Esophagus muscularis mucosa (tissue), 3 donors: ENCODE measurements at regions not wholly inside any gene's neighbourhood (a gene's known extent, or its start where the extent isn't known, plus 50 kb on each side); places are given as distances from the start of the nearest gene placed in this dataset.

ENCODE experiments used
- CTCF ChIP-seq, 3 experiments: fragments of 200-600 bp in 2 of 3; fragments of 450-650 bp in 1 of 3; sonication (generic) in 2 of 3; IDR thresholded peaks; one replicate each; pipeline ENCODE4 v1.5.1; 2017 to 2019; ENCODE audit warnings: antibody characterized with exemption in 3 of 3, mild to moderate bottlenecking in 2 of 3, moderate library complexity in 1 of 3
- POLR2A ChIP-seq: fragments of 450-650 bp; IDR thresholded peaks from one replicate; pipeline ENCODE4 v1.6.1; 2017; ENCODE audit warnings: antibody characterized with exemption, moderate library complexity, mild to moderate bottlenecking, low read depth

- TF ChIP-seq CTCF (IDR thresholded peaks at IDR 0.05): no peak
- no peak for TF ChIP-seq POLR2A
Measured at GRCh38 chr5:85077581-85077980, 692.9 kb upstream of the EDIL3 start.
